MCF 10A (cell line): ENCODE measurements at regions not wholly inside any gene's neighbourhood (a gene's known extent, or its start where the extent isn't known, plus 50 kb on each side); places are given as distances from the start of the nearest gene placed in this dataset.
A peak's percentile ranks its signal among the peaks of the same experiment; 100 is the strongest.

Source experiments
- BruUV-seq: library from RNA; stranded (reverse); fragments of 400-500 nt; replicated peaks from 2 replicates; lab custom pipeline; 2021; lab: Mats Ljungman, UMichigan
- CTCF ChIA-PET: fragments of 300-600 bp; sonication (Branson Sonifier 250); formaldehyde crosslinking; extraction: SDS; loops from one replicate; lab custom pipeline; 2021; ENCODE audit warnings: antibody characterized with exemption, inconsistent platforms; lab: Yijun Ruan, JAX
- POLR2A ChIA-PET: fragments of 300-600, 350-650 bp; sonication (Branson Sonifier 250); formaldehyde crosslinking; extraction: SDS; loops from one replicate; lab custom pipeline; 2020; ENCODE audit warnings: antibody characterized with exemption, inconsistent platforms; lab: Yijun Ruan, JAX
- DNase-seq: peaks from one replicate; pipeline ENCODE4 v3.0.0-alpha.2; 2018; ENCODE audit not compliant: unreplicated experiment
- H3K27ac Mint-ChIP-seq: one replicate; pipeline ENCODE4 v1.8.0; 2022; ENCODE audit warnings: mild to moderate bottlenecking, low read depth, mixed read lengths; ENCODE audit not compliant: unreplicated experiment
- H3K27me3 Mint-ChIP-seq: one replicate; pipeline ENCODE4 v1.8.0; 2022; ENCODE audit warnings: mixed read lengths; ENCODE audit not compliant: insufficient read depth, unreplicated experiment
- H3K36me3 Mint-ChIP-seq: one replicate; pipeline ENCODE4 v1.8.0; 2022; ENCODE audit warnings: mild to moderate bottlenecking, moderate library complexity, mixed read lengths; ENCODE audit not compliant: insufficient read depth, unreplicated experiment
- H3K4me1 Mint-ChIP-seq: one replicate; pipeline ENCODE4 v1.8.0; 2022; ENCODE audit warnings: mixed read lengths; ENCODE audit not compliant: insufficient read depth, unreplicated experiment
- H3K4me3 Mint-ChIP-seq: one replicate; pipeline ENCODE4 v1.8.0; 2022; ENCODE audit warnings: mild to moderate bottlenecking, moderate library complexity, mixed read lengths; ENCODE audit not compliant: unreplicated experiment
- H3K9me3 Mint-ChIP-seq: one replicate; pipeline ENCODE4 v1.8.0; 2022; ENCODE audit warnings: mixed read lengths; ENCODE audit not compliant: unreplicated experiment
- CTCF ChIP-seq: fragments of 200-600 bp; IDR thresholded peaks from one replicate; pipeline ENCODE4 v1.8.0; 2022; ENCODE audit warnings: antibody characterized with exemption, mild to moderate bottlenecking; ENCODE audit not compliant: unreplicated experiment
- intact Hi-C: fragments of 100-400 bp; cut with micrococcal nuclease; formaldehyde crosslinking; loops from 2 replicates; pipeline ENCODE4 v1.14.1; 2022

- Mint-ChIP-seq H3K4me3 (no peak overlapping the region), H3K36me3 (peaks cover 3% of the 10 kb centered on the region), H3K27ac (no peak overlapping the region), H3K9me3 (no peaks in the 10 kb centered on the region), H3K27me3 (no peaks in the 10 kb centered on the region), H3K4me1 (no peaks in the 10 kb centered on the region)
- no peak for DNase-seq
- POLR2A ChIA-PET = no interaction called here
- BruUV-seq = no TSS peak
- CTCF ChIA-PET = interaction anchor here (0.6 kb wide), 1 partner anchor 208 kb away, joined by 3 read pairs; no protein-coding TSS in a partner anchor
- intact Hi-C loops = no loop called here
- no peak for TF ChIP-seq CTCF
Measured at GRCh38 chr18:23336101-23336500, 117.0 kb upstream of the RIOK3 start.

GRCh38 chr18:23337599-23338444 is 115.3 kb upstream of the RIOK3 start:
- intact Hi-C loops = no loop called here
- peaks cover 6% of the 10 kb centered on the region for H3K36me3 Mint-ChIP-seq
- no TSS peak for BruUV-seq
- POLR2A ChIA-PET = interaction anchor here (0.7 kb wide), 1 partner anchor 94 kb away, joined by 3 read pairs; no protein-coding TSS in a partner anchor
- no peak overlapping the region for H3K4me3 Mint-ChIP-seq
- H3K27me3 Mint-ChIP-seq = no peaks in the 10 kb centered on the region
- TF ChIP-seq CTCF = no peak
- peaks cover 7% of the 10 kb centered on the region for H3K4me1 Mint-ChIP-seq
- CTCF ChIA-PET = interaction anchor here (0.6 kb wide), 1 partner anchor 13 kb away, joined by 4 read pairs; no protein-coding TSS in a partner anchor
- DNase-seq = no peak
- H3K9me3 Mint-ChIP-seq = no peaks in the 10 kb centered on the region
- H3K27ac Mint-ChIP-seq = no peak overlapping the region

- Mint-ChIP-seq H3K4me3 (no peak overlapping the region), H3K27ac (no peak overlapping the region), H3K4me1 (peaks cover 7% of the 10 kb centered on the region), H3K27me3 (no peaks in the 10 kb centered on the region), H3K9me3 (no peaks in the 10 kb centered on the region), H3K36me3 (peaks cover 14% of the 10 kb centered on the region)
- no peak for DNase-seq
- ChIA-PET POLR2A (no interaction called here), CTCF (no interaction called here)
- no peak for TF ChIP-seq CTCF
- intact Hi-C loops = no loop called here
- BruUV-seq = no TSS peak
Measured at GRCh38 chr18:23340661-23341060, 112.4 kb upstream of the RIOK3 start.

GRCh38 chr18:23341383-23341782 is 111.7 kb upstream of the RIOK3 start:
- no TSS peak for BruUV-seq
- intact Hi-C loops = no loop called here
- Mint-ChIP-seq H3K4me3 (no peak overlapping the region), H3K27me3 (no peaks in the 10 kb centered on the region), H3K36me3 (peaks cover 14% of the 10 kb centered on the region), H3K27ac (no peak overlapping the region), H3K9me3 (no peaks in the 10 kb centered on the region), H3K4me1 (peaks cover 7% of the 10 kb centered on the region)
- no peak for TF ChIP-seq CTCF
- DNase-seq = peak; percentile 41
- ChIA-PET POLR2A (no interaction called here), CTCF (no interaction called here)
